GM18867 (cell line): ENCODE measurements at regions not wholly inside any gene's neighbourhood (a gene's known extent, or its start where the extent isn't known, plus 50 kb on each side); places are given as distances from the start of the nearest gene placed in this dataset.

Experiments used
- ATAC-seq: cut with Tn5 transposase; IDR thresholded peaks from one replicate; pipeline ENCODE4 v1.9.1; 2021; ENCODE audit warnings: mild to moderate bottlenecking, moderate library complexity; ENCODE audit not compliant: unreplicated experiment

GRCh38 chr9:101792475-101792874 is 54.0 kb upstream of the GRIN3A start:
- no peak for ATAC-seq

GRCh38 chr9:101791938-101792337 is 53.5 kb upstream of the GRIN3A start:
- ATAC-seq = peak; percentile 70

GRCh38 chr9:101791533-101791932 is 53.1 kb upstream of the GRIN3A start:
- no peak for ATAC-seq
